GM04504 (cell line): ENCODE measurements at regions not wholly inside any gene's neighbourhood (a gene's known extent, or its start where the extent isn't known, plus 50 kb on each side); places are given as distances from the start of the nearest gene placed in this dataset.
"Not testable (repeated sequence)": the region's sequence is repeated elsewhere in the genome, so short reads cannot be mapped to it uniquely, and the experiment has no call there.

Experiments
- DNase-seq: peaks from one replicate; pipeline ENCODE4 v3.0.0-alpha.2; 2012; ENCODE audit warnings: low read depth

DNA sequence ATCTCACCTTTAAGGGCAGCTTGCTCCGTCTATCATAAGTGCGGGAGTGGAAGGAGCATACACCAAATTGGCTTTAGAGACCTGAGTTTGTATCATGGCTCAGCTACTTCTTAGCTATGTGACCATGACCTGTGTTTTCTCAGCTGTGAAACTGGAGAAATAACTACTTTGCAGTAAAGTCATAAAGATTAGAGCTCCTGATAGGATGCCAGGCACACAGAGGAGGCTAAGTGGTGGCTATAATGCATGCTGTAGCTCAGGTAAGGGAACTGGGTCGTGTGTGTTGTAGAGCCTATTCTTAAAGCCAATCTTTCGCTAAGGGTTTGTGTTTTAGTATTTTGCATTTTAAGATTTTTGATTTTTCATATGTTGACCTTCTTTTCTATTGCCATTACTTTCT lies 451.5 kb upstream of the MAN1A1 start:
- DNase-seq, result no peak

DNA sequence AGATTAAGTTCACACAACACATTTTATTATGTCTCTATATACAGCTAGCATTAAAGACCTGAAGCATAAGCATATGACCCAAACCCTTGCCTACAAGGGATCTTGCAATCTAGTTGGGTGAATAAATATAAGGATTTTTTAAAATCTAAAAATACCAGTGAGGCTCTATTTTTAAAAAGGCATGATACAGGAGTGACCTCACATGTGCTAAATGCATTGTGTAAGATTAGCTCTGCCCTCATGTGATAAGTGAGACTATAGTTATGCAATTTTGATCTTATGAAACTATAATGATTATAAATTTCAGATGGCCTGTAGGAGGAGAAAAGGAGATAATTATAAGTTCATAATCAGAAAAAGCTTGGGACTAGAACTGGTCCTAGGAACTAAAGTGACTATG lies 451.0 kb upstream of the MAN1A1 start:
- DNase-seq, result no peak

- no peak for DNase-seq
These were observed 450.3 kb upstream of the MAN1A1 start for GRCh38 chr6:119799596-119800509.

DNA sequence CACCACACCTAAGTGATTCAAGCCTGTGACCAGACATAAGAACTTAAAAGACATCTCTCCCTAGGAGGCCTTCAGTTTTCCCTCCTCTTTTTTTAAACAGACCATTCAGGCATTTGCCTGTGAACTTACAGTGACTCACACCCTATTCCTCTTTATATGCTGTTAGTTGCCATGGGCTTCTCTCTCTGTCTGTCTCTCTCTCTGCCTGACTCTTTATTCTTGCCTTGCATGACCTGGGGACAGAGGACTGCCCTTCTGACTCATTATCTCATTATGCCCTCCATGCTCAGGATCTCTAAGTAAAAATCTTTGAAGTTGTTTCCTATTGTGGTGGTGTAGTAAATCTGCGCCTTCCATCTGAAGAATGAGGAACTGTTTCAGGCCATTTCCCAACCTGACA lies 442.2 kb upstream of the MAN1A1 start:
- no peak for DNase-seq

DNA sequence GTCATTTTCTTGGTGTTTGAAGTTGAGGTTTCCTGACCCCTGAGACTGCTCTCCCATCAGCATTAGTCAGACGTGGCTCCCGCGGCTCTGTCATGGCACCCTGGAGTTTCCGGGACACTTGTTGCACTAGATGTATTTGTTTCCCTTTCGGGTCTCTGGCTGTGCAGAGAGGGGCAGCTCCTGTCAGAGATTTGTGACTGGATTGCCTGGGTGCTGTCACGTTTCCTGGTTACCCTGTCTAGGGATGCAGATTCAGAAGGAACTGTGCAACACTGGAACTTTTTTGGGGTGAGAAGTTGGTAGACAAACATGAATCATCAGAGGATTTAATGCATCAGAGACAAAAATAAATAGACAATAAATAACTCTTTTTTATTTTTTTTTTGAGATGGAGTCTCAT lies 431.8 kb upstream of the MAN1A1 start:
- DNase-seq, result no peak

DNA sequence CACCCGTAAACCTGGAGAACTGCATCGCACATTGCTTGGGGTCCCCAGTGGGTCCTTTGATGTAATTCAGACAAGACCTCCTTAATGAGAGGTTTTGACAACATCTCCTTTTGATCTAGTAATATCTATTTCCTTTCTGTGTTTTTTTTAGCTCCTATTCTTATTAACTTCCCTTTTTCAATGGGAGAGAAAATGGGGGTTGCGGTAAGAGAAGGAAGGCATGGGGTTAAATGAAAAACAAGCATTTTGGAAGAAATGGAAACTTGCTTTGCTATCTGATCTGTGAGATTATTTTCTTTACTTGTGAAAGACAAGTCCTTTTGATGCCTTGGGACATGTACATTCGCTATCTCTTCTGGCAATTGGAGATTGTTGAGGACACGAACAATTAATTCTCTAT lies 418.6 kb upstream of the MAN1A1 start:
- DNase-seq, result no peak

- no peak for DNase-seq
These were observed 415.5 kb upstream of the MAN1A1 start for GRCh38 chr6:119764927-119765681.

- DNase-seq, result no peak
These were observed 410.5 kb upstream of the MAN1A1 start for GRCh38 chr6:119760046-119760445.

DNA sequence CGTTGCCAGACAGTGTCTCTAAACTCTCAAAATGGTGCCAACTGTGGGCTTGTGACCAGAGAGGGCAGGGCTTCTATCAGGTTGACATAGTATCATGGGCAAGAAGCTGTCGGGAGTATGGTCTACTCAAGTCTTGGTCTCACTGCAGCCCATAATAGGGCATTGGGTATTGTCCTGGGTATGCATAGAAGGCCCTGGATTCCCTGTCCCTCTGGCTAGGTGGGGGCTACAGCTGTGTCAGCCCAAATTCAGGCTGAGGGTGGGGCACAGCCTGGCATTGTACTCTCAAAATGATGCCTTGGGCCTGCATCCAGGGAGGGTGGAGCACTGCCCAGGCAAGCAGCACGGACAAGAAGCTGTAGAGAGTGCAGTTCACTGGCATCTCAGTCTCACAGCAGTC lies 408.8 kb upstream of the MAN1A1 start:
- DNase-seq, result no peak

DNA sequence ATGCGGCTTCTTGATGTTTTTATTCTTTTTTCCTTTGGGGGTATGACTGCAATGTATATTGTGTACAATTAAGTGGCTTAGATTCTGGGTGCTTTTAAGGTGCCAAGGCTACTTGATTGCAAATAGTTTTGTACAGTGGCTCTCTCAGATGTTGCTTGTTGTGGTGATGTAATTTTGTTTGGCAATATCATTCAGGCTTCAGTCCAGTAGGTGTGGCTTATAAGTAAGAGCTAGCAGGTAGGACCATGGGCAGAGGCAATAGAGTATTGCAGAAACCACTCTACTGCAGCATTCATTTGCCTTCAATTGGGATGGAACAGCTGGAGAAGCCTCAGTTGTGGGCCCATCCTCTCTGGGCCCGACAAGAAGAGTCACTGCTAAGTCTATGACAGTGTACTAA lies 407.9 kb upstream of the MAN1A1 start:
- no peak for DNase-seq

- DNase-seq, result peak; percentile 4
These were observed 399.8 kb upstream of the MAN1A1 start for GRCh38 chr6:119749335-119749734.

DNA sequence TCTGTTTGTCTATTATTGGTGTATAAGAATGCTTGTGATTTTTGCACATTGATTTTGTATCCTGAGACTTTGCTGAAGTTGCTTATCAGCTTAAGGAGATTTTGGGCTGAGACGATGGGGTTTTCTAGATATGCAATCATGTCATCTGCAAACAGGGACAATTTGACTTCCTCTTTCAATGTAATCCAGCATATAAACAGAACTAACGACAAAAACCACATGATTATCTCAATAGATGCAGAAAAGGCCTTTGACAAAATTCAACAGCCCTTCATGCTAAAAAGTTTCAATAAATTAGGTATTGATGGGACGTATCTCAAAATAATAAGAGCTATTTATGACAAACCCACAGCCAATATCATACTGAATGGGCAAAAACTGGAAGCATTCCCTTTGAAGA lies 399.0 kb upstream of the MAN1A1 start:
- DNase-seq, result not testable (repeated sequence)

DNA sequence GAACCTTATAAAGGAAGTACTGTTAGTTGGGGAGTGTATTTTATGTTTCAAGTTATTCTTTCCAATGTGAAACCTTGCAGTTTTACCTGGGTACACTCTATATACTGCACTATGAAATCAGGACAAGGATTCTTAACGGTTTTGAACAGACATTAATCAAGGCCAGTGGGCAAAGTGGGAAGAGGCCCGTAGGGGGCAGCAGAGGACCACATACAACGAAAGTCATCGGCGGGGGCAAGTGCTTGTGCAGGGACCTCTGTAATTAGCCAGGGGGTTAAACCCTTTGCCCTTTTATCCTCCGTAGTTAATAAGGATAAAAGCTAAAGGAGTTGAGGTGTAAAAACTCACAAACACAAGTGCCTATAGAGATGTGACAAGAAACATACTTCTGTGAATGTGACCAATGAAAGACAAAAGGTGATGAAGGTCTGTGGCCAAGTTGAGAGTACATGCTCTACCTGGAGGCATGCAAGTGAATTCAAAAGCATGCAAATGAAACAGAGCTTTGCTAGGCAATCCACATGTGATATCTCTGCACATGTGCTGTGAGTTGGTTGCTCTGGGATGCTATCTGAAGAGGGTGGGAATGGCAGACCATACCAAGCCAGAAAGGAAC lies 392.7 kb upstream of the MAN1A1 start:
- no peak for DNase-seq

DNA sequence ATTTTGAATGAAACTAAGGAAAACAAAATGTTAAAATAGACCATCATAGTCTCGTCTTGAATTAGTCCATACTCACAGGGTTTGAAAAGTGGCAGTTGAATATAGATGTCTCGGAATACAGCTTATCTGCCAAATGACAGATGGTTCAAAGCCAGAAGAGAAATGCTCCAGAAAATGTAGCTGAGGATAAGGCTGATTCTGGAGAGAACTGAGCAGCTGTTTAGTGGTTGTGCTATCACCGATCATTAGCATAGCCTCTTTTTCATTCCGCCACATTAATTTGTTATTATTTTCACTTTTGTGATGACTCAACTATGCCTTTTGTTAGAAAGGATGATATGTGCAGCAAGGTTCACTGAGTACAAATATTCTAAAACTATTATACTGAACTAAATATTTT lies 390.2 kb upstream of the MAN1A1 start:
- DNase-seq, result no peak

- no peak for DNase-seq
These were observed 388.9 kb upstream of the MAN1A1 start for GRCh38 chr6:119738425-119738824.

- no peak for DNase-seq
These were observed 386.9 kb upstream of the MAN1A1 start for GRCh38 chr6:119736296-119737021.

DNA sequence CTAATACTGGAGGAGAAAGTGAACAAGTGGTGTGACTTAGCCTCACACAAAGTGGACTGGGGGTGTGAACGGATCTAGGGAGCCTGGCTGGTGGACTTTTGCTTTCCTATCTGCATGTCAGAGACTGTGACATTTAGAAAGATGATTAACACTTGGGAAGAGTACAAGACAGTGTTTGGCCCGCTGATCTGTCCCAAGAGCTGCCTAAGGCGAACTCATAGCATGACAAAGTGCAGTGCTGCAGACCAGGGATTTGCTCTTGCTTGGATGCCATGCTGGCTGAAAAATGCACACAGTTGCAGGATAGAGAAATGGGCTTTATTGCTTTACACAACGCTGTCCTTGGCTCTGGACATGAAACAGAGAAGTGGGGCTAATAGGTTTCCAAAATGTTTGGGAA lies 386.0 kb upstream of the MAN1A1 start:
- no peak for DNase-seq

DNA sequence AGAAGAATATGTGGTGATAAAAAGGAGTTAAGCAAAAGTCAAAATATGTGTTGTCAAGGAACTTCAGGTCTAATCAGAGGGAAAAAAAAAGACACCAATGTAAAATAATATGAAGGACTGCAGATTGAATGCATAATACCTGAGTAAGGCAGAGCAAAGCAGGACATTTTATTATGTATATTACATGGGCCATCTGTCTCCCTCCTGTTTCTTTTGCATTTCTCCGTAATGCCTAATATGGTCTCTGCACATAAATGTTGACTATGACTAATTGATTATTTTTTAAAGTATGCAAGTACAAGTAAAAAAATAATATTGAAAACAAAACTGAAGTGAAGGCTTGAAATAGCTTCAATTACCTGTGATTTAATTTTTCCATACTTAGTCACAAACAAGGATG lies 384.7 kb upstream of the MAN1A1 start:
- no peak for DNase-seq

GRCh38 chr6:119728935-119729334 lies 379.4 kb upstream of the MAN1A1 start:
- no peak for DNase-seq

GRCh38 chr6:119728220-119728750 lies 378.7 kb upstream of the MAN1A1 start:
- DNase-seq, result no peak

DNA sequence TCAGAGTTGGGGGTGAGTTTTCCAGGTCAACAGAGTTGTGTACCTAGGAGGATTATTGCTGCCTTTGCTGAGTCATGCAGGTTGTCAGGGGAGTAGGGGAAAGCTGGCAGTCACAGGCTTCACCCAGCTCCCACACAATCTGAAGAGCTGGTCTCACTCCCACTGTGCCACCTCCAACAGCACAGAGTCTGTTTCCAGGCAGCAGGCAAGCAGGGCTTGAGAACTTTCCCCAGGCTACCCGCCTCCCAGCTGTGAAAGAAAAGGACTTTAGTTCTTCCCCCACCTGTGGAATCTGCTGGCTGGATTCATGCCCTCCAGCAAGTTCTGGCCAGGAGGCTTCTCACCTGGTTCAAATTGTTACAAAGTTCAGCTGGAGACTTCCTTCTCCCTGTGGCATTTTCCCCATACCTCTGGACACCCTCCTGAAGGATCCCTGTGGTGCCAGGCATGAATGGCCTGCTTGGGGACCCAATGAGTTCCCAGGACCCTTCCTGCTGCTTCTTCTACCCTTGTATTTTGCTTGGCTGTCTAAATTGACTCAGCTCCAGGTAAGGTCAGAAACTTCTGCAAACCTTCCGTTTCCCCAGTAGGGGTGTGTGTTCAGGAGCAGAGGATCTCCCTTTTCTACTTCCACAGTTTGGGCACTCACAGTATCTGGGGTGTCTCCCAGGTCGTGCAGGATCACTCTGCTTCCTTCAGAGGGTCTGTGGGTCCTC lies 378.1 kb upstream of the MAN1A1 start:
- no peak for DNase-seq
